NB4 (cell line): ENCODE measurements at regions not wholly inside any gene's neighbourhood (a gene's known extent, or its start where the extent isn't known, plus 50 kb on each side); places are given as distances from the start of the nearest gene placed in this dataset.
A peak's percentile ranks its signal among the peaks of the same experiment; 100 is the strongest.

ENCODE experiments used
- CTCF ChIP-seq: IDR thresholded peaks from one replicate; pipeline ENCODE4 v1.5.1; 2012; ENCODE audit warnings: low read depth, low read length
- MAX ChIP-seq: IDR thresholded peaks from 2 replicates; pipeline ENCODE4 v1.6.1; 2011; ENCODE audit warnings: low read depth, low read length
- MYC ChIP-seq: IDR thresholded peaks from 2 replicates; pipeline ENCODE4 v1.6.1; 2011; ENCODE audit warnings: low read depth, low read length
- POLR2A ChIP-seq: IDR thresholded peaks from 2 replicates; pipeline ENCODE4 v1.6.1; 2011; ENCODE audit warnings: mild to moderate bottlenecking; ENCODE audit not compliant: insufficient read length; ENCODE audit errors: extremely low read depth

- peak; percentile 49 for TF ChIP-seq CTCF
- no peak for TF ChIP-seq POLR2A
- TF ChIP-seq MAX = no peak
- TF ChIP-seq MYC = no peak
These were observed 172.2 kb downstream of the PPARGC1A start for GRCh38 chr4:23717528-23718248.
